Dermis microvascular lymphatic vessel endothelial cell (primary cell): ENCODE measurements at regions not wholly inside any gene's neighbourhood (a gene's known extent, or its start where the extent isn't known, plus 50 kb on each side); places are given as distances from the start of the nearest gene placed in this dataset.
"Not testable (repeated sequence)": the region's sequence is repeated elsewhere in the genome, so short reads cannot be mapped to it uniquely, and the experiment has no call there.

Experiments
- DNase-seq, 2 donors: peaks; one replicate each; pipeline versions ENCODE4 v3.0.0 to v3.0.0-alpha.2; 2010; ENCODE audit warnings: low read depth in 2 of 2

DNA sequence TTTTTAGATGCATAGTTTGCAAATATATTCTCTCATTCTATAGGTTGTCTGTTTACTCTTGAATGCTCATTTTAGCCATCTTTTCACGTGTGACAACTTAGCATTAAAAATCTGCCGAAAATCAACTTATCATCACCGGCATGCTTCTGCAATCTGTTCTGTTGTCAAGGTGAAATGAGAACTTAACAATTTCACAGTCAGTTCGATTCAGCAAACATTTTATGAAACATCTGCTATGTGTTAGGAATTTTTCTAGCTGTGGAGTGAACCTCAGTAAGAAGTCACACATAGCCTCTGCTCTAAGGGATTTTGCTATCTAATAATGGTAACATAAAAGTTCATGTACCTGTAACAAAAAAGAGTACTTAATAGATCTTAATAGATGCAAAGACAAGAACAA lies 256.1 kb downstream of the ZWINT start:
- DNase-seq: no peak

DNA sequence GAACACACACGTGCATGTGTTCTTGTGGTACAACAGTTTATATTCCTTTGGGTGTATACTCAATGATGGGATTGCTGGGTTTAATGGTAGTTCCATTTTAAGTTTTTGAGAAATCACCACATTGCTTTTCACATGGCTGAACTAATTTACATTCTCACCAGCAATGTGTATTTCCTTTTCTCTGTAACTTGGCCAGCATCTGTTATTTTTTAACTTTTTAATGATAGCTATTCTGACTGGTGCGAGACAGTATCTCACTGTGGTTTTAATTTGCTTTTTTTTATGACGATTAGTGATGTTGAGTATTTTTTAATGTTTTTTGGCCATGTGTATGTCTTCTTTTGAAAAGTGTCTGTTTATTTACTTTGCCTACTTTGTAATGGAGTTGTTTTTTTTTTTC lies 256.6 kb downstream of the ZWINT start:
- no peak for DNase-seq

DNA sequence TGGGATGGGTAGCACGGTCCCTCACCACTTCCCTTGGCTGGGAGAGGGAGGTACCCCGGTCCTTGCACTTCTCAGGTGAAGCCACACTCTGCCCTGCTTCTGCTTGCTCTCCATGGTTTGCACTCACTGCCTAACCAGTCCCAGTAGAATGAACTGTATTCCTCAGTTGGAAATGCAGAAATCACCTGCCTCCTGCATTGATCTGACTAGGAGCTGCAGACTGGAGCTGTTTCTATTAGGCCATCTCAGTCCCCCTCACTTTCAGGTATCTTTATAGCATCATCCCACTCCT lies 264.9 kb downstream of the ZWINT start:
- DNase-seq: no peak

DNA sequence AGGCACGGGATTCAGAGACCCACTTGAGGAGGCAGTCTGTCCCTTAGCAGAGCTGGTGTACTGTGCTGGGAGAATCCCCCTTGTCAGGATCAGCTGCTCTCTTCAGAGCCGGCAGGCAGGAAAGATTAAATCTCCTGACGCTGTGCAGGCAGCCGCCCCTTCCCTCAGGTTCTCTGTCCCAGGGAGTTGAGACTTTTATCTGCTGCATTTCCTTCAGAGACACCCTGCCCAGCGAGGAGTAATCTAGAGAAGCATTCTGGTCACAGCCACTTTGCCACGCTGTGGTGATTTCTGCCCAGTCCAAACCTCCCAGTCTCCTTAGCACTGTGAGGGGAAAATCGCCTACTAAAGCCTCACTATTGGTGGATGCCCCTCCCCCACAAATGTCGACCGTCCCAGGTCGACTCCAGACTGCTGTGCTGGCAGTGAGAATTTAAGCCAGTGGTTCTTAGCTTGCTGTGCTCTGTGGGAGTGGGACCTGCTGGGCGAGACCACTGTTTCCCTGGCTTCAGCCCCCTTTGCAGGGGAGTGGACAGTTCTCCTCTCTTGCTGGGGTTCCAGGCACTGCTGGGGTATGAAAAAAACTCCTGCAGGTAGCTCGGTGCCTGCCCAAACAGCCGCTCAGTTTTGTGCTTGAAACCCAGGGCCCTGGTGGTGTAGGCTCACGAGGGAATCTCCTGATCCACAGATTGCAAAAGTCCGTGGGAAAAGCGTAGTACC lies 265.4 kb downstream of the ZWINT start:
- DNase-seq: no peak

DNA sequence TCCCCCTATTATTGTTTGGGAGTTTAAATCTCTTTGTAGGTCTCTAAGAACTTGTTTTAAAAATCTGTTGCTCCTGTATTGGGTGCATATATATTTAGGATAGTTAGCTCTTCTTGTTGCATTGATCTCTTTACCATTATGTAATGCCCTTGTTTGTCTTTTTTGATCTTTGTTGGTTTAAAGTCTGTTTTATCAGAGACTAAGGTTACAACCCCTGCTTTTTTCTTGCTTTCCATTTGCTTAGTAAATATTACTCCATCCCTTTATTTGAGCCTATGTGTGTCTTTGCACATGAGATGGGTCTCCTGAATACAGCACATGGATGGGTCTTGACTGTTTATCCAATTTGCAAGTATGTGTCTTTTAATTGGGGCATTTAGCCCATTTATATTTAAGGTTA lies 267.4 kb downstream of the ZWINT start:
- not testable (repeated sequence) for DNase-seq

DNA sequence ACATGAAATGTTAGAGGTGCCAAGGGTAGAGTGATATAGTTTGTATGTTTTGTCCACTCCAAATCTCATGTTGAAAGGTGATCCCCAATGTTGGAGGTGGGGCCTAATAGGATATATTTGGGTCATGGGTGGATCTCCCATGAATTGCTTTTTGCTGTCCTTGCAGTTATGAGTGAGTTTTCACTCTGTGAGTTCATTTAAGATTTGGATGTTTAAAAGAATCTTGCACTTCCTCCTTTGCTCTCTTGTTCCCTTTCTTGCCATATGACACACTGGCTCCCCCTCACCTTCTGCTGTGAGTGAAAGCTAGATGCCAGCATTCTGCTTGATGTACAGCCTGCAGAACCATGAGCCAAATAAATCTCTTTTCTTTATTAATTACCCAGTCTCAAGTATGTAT lies 269.2 kb downstream of the ZWINT start:
- DNase-seq: no peak

DNA sequence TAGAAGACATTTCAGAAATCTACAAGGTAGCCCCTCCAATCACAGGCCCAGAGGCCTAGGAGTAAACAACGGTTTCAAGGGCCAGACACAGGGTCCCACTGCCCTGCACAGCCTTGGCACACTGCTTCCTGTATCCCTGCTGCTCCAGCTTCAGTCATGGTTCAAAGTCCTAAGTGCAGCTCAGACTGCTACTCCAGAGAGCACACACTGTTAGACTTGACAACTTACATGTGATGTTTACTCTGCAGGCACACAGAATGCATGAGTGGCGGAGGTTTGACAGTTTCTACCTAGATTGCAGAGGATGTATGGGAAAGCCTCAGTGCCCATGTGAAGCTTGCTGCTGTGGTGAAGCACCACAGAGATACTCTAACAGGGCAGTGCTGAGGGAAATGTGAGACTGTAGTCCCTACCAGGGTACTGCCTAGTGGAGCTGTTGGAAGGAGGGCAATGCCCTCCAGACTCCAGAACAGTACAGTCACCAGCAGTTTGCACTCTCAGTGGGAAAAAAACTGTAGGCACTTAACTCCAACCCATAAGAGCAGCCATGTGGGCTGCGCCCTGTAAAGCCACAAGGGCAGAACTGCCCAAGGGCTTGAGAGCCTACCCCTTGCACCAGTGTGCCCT lies 270.0 kb downstream of the ZWINT start:
- DNase-seq: no peak

DNA sequence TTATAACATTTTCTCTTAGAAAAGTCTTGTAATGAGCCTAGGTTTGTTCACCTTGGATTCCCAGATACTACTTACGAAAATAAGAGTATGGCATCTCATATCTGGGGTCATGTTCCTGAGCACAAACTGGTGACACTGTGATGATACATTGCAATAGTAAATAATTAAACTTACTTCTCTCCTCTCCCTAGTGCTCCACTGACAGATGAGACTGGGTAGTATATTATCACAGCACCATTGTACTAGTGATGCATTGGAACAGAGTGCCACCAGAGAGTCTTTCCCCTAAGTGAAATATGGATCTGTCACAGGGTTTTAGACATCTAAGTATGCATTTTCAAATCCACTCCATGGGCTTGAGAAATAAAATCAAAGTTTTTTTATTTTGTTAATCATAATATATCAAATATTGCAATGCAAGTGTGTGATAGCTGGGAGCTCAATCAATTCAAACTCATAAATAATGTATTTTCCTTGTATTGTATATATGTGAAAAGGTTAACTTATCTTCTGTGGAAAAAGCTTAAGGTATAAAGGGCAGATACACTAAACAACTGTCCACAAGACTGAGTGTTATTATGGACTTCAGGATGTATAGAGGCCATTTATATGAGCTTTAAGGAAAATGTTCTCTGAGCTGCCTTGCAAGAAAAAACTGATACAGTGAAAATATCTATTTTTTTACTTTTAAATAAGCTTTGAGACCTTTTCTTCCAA lies 275.5 kb downstream of the ZWINT start:
- DNase-seq: no peak

DNA sequence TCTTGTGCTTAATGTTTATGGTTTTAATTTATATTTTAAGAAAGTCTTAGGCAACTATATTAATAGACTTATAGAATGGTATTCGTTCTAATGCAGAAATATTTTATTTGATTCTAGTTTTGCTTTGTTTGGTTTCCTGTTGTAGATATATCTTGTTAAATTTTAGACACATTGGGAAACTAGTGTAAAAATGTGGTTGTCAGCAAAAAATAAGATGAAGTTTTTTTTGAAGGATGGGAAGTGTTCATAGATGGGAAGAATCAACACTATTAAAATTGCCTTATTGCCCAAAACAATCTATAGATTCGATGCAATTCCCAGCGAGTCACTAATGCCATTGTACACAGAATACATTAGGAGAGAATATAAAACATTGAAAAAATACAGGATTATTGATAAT lies 278.9 kb downstream of the ZWINT start:
- DNase-seq: no peak

DNA sequence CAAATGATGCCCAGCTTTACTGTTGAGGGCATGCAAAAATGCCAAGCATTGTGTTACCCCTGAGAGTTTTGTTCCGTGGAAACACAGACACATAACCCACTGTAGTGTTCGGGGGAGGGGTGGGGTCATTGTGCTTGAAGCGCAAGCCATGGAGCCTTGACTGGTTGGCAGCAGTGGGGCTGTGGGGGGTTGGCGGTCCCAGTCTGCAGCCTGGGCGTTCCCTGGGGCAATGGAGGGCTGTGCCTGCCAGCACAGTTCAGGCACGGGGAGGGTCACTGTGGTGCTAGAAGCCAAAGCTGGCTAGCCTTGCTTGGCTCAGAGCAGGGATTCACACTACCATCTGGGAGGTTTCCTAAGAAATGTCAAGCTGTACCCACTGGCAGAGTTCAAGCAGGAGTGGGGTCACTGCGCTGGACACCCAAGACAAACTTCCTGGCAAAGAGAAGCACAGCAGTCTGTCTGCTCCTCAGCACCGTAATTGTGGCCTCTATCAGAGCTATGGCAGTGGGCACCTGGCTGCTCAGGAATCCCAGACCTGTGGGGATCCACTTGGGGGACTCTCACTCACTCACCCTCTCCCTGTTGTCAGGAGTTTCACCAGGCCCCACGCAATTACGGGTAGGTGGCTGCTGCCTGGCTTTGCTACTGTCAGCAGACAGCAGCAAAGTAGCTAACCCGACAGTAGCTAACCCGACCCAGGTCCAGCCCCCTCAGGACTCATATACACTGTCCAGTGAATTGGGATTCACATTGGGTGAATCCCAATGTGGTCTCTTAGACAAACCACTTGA lies 292.4 kb downstream of the ZWINT start:
- no peak for DNase-seq

DNA sequence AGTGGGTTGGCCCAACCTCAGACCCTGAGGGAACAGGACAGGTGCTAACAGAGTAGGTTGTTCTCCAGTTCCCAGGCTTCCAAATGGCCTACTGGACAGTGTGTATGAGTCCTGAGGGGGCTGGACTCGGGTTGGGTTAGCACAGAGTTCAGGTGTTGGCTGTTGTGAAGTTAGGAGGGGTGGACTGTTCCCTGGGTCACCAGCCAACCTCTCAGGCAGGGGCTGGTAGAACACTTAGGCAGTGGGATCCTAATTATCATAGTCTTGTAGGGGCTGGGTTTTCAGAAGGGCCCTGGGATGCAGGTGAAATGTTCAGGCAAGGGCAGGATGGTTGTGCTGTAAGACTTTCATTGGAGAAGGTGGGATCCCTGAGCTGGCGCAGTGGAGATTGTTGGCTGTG lies 293.0 kb downstream of the ZWINT start:
- DNase-seq: no peak

DNA sequence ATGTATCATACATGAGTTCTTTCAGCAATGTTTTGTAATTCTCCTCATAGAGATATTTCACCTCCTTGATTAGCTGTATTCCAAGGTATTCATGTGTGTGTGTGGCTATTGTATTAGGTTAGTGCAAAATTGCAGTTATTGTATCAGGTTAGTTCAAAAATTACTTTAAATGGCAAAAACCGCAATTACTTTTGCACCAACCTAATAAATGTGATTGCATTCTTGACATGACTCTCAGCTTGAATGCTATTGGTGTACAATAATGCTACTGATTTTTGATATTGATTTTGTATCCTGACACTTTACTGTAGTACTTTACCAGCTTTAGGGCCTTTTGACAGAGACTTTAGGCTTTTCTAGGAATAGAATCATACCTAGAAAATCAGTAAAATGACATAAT lies 297.4 kb downstream of the ZWINT start:
- DNase-seq: no peak

DNA sequence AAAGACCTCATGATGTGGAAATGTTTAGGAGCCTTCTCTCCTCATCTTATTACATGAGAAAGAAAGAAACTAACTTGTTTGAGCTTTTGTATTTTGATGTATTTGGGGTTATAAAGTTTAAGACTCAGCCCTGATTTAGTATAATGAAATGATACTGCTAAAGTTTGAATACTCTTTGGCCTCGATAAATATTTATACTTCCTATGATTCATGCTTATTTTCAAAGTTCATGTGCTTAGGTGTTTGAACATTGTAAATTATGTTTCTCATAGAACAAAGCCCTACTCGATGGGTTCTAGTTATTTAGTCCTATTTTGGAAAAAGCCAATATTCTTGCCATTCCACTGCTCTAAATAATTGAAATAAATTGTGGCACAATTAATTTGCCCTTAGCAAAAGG lies 303.2 kb downstream of the ZWINT start:
- DNase-seq: no peak

DNA sequence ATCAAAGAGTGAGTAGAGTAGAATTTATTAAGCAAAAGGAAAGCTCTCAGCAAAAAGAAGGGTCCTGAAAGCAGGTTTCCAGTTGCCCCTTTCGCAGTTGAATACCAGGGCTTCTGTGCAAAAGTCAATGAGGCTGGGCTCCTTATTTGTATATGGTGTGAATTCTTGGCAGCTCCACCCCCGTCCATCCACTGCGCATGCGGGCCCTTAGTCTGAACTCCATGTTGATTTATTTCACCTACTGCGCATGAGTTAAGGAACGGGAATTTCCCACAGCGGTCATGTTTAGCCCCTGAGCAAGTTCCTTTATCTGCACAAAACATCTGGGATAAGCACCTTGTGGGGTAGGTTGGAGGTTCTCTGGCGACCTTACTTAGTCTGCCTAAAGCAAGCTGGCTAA lies 325.6 kb downstream of the ZWINT start:
- no peak for DNase-seq

DNA sequence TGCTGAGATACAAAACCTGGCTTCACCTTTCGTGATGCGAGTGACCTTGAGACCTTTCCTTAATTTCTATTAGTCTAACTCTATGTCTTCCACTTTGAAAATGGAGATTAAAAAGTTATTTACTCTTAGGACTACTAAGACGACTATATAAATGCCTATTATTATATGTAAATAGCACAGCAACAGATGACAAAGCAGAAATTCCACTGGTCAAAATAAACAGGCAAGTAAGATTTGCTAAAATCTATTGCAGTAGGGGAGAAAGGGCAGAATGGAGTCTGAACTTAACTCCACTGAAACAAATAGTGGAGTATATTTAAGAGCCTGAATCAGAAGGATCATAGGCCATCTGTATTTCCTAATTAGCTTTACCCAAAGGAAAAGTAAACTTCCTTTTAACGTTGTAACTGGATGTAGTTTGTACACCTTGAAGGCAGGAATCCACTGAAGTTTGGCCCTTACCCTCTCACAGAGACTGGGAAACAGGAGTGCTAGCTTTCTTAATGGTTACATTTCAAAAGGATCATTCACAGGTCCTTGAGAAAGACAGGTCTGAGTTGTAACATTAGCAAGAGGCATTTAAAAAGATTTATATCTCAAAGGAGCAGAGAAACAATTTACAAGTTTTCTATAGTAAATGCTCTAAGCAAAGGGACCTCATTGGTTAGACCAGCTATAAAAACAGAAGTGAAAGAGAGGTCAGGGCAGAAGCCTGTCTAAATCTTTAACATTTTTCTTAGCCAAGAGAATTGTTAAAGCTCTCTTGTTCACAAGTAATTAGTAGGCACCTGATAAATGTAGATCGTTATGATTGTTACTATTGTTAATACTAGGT lies 332.5 kb downstream of the ZWINT start:
- no peak for DNase-seq

DNA sequence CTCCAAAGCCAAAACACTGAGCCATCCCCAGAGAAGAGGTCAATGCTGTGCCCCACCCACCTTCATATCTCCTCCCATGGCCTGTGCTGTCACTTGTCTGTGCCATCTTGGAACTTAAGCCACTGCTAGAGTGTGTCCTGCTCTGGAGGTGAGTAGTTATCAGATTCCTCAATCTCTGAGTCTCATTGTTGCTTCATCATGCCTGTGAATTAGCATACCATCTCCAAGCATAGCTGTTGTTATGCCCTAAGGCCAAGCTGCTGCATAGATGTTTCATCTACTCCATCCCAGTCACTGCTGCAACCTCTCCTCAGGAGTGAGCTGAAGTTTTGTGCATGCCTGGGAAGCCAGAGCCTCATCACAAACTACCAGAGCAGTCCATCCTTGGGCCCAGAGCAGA lies 349.0 kb downstream of the ZWINT start:
- DNase-seq: no peak

DNA sequence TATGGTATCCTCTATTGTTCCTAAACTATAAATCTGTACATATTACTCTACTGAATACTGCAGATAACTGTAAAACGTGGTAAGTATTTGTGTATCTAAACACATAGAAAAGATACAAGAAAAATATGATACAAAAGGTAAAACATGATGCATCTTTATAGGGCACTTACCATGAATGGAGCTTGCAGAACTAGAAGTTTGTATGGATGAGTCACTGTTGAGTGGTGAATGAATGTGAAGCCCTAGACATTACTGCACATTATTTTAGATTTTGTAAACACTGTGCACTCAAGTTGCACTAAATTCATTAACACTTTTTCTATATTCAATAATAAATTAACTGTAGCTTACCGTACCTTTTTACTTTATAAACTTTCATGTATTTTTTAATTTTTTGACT lies 357.5 kb downstream of the ZWINT start:
- DNase-seq: no peak

DNA sequence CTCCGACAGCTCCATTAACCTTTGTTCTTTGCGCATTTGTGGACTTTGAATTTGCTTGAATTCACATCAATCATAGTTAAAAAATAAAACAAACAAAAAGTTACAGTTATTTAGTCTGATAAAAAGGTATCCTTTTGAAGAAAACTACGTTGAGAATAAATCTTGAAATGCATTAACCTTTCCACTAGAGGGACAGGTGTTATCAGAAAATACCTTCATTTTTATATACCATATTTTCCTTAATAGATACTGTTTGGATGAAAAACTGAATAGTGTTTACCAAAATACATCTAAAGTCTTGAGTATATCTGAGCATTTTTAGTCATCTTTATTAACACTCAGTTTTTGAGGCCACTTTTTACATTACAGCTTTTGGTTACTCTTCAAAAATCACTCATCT lies 371.9 kb downstream of the ZWINT start:
- no peak for DNase-seq

DNA sequence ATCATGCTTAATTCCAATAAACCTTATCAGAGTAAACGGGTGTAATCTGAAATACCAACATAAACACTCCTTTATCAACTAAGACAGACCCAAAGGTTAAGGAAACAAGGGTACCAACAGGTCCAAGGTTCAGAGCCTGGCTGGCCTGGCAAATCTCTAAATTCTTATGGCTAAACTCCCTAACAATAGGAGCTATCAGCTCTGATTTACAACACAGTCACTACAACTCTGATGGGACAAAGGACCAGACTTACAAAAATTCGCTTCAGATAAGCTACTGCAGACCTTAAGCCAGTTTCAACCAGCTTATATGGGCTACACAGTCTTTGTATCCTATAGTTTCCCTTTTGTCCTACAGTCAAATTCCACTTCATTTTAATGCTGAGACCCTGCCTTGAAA lies 381.9 kb downstream of the ZWINT start:
- DNase-seq: no peak

DNA sequence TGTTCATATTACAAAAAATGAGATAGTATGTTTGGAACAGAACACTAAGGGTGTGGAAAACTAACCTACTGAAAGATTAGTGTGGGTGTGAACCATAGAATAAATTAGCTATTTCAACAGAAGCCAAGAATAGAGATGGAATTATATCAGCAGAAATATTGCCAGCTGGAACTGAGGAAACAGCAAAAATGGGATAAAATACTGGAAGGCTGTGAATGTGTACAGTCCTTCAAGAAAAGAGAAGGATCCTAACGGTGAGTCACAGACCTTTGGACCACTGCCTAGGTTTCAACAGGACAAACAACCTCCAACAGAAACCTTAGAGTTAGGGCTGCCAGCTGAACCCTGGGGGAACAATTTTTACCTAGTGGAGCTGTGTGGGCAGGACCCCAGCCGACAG lies 395.0 kb downstream of the ZWINT start:
- no peak for DNase-seq

DNA sequence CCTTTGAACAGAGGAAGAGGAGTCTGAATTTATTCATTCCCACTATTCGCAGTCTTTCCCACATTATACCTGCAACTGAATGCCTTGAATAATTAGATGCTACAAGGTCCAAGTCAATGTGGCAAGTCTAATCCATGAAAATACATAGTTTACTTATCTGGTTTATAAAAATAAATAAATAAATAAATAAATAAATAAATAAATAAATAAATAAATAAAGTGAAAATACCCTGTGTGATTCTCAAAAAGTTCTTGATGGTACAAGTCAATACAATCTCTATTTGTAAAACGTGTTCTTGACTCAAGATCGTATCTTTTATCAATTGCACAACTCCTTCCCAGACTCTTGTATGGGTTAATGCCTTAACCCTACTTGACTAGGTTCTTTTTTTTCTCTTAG lies 417.7 kb downstream of the ZWINT start:
- no peak for DNase-seq

DNA sequence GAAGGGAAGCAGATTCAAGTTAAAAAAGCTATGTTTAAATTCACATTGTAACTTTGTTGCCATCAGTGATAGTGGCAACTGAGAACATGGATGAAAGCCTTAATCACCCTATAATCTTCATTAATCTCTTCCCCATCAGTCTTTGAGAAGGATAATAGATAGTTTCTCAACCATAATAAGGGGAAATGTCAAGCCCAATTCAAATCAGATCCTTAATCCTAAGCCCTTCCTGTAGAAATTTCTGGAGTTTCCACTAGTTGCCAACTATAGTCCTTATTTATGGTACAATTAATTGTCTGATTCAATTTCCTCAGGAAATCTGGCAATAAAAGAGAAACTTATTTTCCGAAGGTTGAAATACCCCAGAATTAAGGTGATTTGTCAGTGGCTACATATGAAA lies 431.8 kb downstream of the ZWINT start:
- no peak for DNase-seq
